ENCODE measurements at regions not wholly inside any gene's neighbourhood (a gene's known extent, or its start where the extent isn't known, plus 50 kb on each side); places are given as distances from the start of the nearest gene placed in this dataset.

DNA sequence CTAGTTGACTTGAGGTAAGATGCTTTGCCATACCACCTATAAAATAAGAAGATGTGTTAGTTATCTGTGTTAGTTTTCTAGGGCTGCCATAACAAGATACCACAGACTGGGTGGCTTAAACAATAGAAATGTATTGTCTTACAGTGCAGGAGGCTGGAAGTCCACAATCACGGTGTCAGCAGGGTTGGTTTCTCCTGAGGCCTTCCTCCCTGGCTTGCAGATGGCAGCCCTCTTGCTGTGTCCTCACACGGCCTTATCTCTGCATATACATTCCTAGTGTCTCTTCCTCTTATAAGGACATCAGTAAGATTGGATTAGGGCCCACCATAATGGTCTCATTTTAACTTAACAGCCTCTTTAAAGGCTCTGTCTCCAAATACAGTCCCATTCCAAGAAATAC, 192.1 kb downstream of the GATA3 start:
- no peak for FAIRE-seq
- Histone ChIP-seq H3K4me1 (ENCODE audit: control insufficient read depth in 2 of 3, insufficient read depth in 2 of 3, low read depth in 1 of 3, low read length in 3 of 3) (no peaks in the 10 kb centered on the region), H3K9ac (ENCODE audit: low read length in 3 of 3) (no peak overlapping the region), H3K27me3 (ENCODE audit: control insufficient read depth, insufficient read depth, low read length) (no peaks in the 10 kb centered on the region), H3K27ac (ENCODE audit: low read depth in 2 of 2, low read length in 2 of 2) (no peak overlapping the region), H3K4me3 (ENCODE audit: low read length in 3 of 3) (no peak overlapping the region), H3K9me3 (ENCODE audit: control insufficient read depth in 2 of 3, insufficient read depth in 1 of 3, low read length in 3 of 3) (peaks cover 0 to 4% (median 3%) of the 10 kb centered on the region in 3 donors), H3K36me3 (ENCODE audit: control insufficient read depth in 2 of 3, insufficient read depth in 3 of 3, low read length in 3 of 3) (no peaks in the 10 kb centered on the region)
- intact Hi-C loops (cut with DNase I): no loop called here
- DNase-seq: no peak
- no peak for TF ChIP-seq CTCF (IDR thresholded peaks at IDR 0.05; ENCODE audit: borderline replicate concordance, extremely low read depth, insufficient read depth)

DNA sequence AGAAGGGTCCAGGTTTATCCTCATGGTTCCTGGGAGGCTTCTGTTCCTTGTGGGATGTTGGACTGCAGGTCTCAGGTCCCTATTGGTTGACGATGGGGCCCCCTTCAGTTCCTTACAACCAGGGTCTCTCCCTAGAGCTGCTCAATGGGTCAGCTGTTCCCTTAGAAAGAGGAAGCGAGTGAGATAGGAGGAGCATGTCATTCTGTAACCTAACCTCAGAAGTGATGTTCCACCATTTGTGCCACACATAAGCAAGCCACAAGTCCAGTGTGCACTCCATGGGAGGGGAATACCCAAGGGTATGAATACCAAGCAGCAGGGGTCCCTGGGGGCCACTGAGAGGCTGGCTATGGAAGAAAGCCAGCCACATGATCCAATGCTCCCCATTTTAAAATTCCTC, 192.7 kb downstream of the GATA3 start:
- no peaks in the 10 kb centered on the region for H3K27me3 ChIP-seq (ENCODE audit: control insufficient read depth, insufficient read depth, low read length)
- no peak overlapping the region for H3K9ac ChIP-seq (ENCODE audit: low read length in 3 of 3)
- H3K4me3 ChIP-seq (ENCODE audit: low read length in 3 of 3): no peak overlapping the region
- H3K4me1 ChIP-seq (ENCODE audit: control insufficient read depth in 2 of 3, insufficient read depth in 2 of 3, low read depth in 1 of 3, low read length in 3 of 3): no peaks in the 10 kb centered on the region
- intact Hi-C loops (cut with DNase I): no loop called here
- H3K9me3 ChIP-seq (ENCODE audit: control insufficient read depth in 2 of 3, insufficient read depth in 1 of 3, low read length in 3 of 3): peaks cover 0 to 4% (median 3%) of the 10 kb centered on the region in 3 donors
- H3K27ac ChIP-seq (ENCODE audit: low read depth in 2 of 2, low read length in 2 of 2): no peak overlapping the region
- TF ChIP-seq CTCF (IDR thresholded peaks at IDR 0.05; ENCODE audit: borderline replicate concordance, extremely low read depth, insufficient read depth): no peak
- no peaks in the 10 kb centered on the region for H3K36me3 ChIP-seq (ENCODE audit: control insufficient read depth in 2 of 3, insufficient read depth in 3 of 3, low read length in 3 of 3)
- DNase-seq: no peak
- no peak for FAIRE-seq

GRCh38 chr10:8248868-8249267, 194.4 kb downstream of the GATA3 start:
- no peak overlapping the region for H3K9ac ChIP-seq (ENCODE audit: low read length in 3 of 3)
- intact Hi-C loops (cut with DNase I): no loop called here
- DNase-seq (no peak), FAIRE-seq (no peak)
- no peaks in the 10 kb centered on the region for H3K36me3 ChIP-seq (ENCODE audit: control insufficient read depth in 2 of 3, insufficient read depth in 3 of 3, low read length in 3 of 3)
- TF ChIP-seq CTCF (IDR thresholded peaks at IDR 0.05; ENCODE audit: borderline replicate concordance, extremely low read depth, insufficient read depth): no peak
- no peak overlapping the region for H3K27ac ChIP-seq (ENCODE audit: low read depth in 2 of 2, low read length in 2 of 2)
- no peak overlapping the region for H3K4me3 ChIP-seq (ENCODE audit: low read length in 3 of 3)
- H3K27me3 ChIP-seq (ENCODE audit: control insufficient read depth, insufficient read depth, low read length): no peaks in the 10 kb centered on the region
- peaks cover 0 to 4% (median 3%) of the 10 kb centered on the region in 3 donors for H3K9me3 ChIP-seq (ENCODE audit: control insufficient read depth in 2 of 3, insufficient read depth in 1 of 3, low read length in 3 of 3)
- no peaks in the 10 kb centered on the region for H3K4me1 ChIP-seq (ENCODE audit: control insufficient read depth in 2 of 3, insufficient read depth in 2 of 3, low read depth in 1 of 3, low read length in 3 of 3)

DNA sequence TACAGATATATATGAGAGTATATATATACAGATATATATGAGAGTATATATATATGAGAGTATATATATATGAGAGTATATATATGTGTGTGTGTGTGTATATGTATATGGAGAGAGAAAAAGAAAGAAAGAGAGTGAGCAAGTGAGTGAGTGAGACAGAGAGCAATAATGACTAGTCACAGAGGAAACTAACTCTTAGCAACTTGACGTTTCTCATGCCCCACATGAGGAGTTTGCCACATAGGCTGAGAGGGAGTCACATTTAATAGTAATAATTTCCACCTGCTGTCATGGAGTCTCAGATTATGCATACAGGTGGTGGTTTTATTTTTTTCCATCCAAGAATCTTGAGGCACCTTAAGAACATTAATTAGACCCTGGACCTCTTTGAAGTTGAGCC, 199.9 kb downstream of the GATA3 start:
- H3K4me1 ChIP-seq (ENCODE audit: control insufficient read depth in 2 of 3, insufficient read depth in 2 of 3, low read depth in 1 of 3, low read length in 3 of 3): no peaks in the 10 kb centered on the region
- no peak for FAIRE-seq
- H3K36me3 ChIP-seq (ENCODE audit: control insufficient read depth in 2 of 3, insufficient read depth in 3 of 3, low read length in 3 of 3): no peaks in the 10 kb centered on the region
- H3K27me3 ChIP-seq (ENCODE audit: control insufficient read depth, insufficient read depth, low read length): no peaks in the 10 kb centered on the region
- TF ChIP-seq CTCF (IDR thresholded peaks at IDR 0.05; ENCODE audit: borderline replicate concordance, extremely low read depth, insufficient read depth): no peak
- intact Hi-C loops (cut with DNase I): no loop called here
- no peaks in the 10 kb centered on the region for H3K9me3 ChIP-seq (ENCODE audit: control insufficient read depth in 2 of 3, insufficient read depth in 1 of 3, low read length in 3 of 3)
- DNase-seq: no peak
- no peak overlapping the region for H3K27ac ChIP-seq (ENCODE audit: low read depth in 2 of 2, low read length in 2 of 2)
- no peak overlapping the region for H3K4me3 ChIP-seq (ENCODE audit: low read length in 3 of 3)
- H3K9ac ChIP-seq (ENCODE audit: low read length in 3 of 3): no peak overlapping the region

Measured in kidney (tissue), 13 donors.